ENCODE measurements at regions not wholly inside any gene's neighbourhood (a gene's known extent, or its start where the extent isn't known, plus 50 kb on each side); places are given as distances from the start of the nearest gene placed in this dataset.

- Histone ChIP-seq H3K27me3 (ENCODE audit: insufficient read depth, poor library complexity, severe bottlenecking) (no peaks in the 10 kb centered on the region), H3K27ac (replicated peaks) (no peak overlapping the region), H3K4me3 (replicated peaks; ENCODE audit: insufficient read depth, low read length) (no peak overlapping the region)
- TF ChIP-seq CTCF (IDR thresholded peaks at IDR 0.05; ENCODE audit: insufficient read depth, low read length) (no peak), POLR2AphosphoS5 (IDR thresholded peaks at IDR 0.05; ENCODE audit: low read depth) (no peak), SPI1 (IDR thresholded peaks at IDR 0.05; ENCODE audit: borderline replicate concordance, low read depth) (no peak), REST (IDR thresholded peaks at IDR 0.05; ENCODE audit: insufficient replicate concordance, low read depth) (no peak)
- no peak for DNase-seq (ENCODE audit: low read depth in 1 of 2, low spot score in 1 of 2)
Measured at GRCh38 chr5:56366986-56367385, 133.9 kb upstream of the ANKRD55 start.

- DNase-seq (ENCODE audit: low read depth in 1 of 2, low spot score in 1 of 2), result no peak
- Histone ChIP-seq H3K27ac (replicated peaks) (no peak overlapping the region), H3K27me3 (ENCODE audit: insufficient read depth, poor library complexity, severe bottlenecking) (no peaks in the 10 kb centered on the region), H3K4me3 (replicated peaks; ENCODE audit: insufficient read depth, low read length) (no peak overlapping the region)
- TF ChIP-seq SPI1 (IDR thresholded peaks at IDR 0.05; ENCODE audit: borderline replicate concordance, low read depth), result no peak
Measured at GRCh38 chr5:56361398-56361797, 128.3 kb upstream of the ANKRD55 start.

GRCh38 chr5:56360816-56361215 lies 127.7 kb upstream of the ANKRD55 start:
- Histone ChIP-seq H3K27me3 (ENCODE audit: insufficient read depth, poor library complexity, severe bottlenecking) (no peaks in the 10 kb centered on the region), H3K27ac (replicated peaks) (no peak overlapping the region), H3K4me3 (replicated peaks; ENCODE audit: insufficient read depth, low read length) (no peak overlapping the region)
- TF ChIP-seq REST (IDR thresholded peaks at IDR 0.05; ENCODE audit: insufficient replicate concordance, low read depth) (no peak), GABPA (IDR thresholded peaks at IDR 0.05; ENCODE audit: low read depth) (no peak), CTCF (IDR thresholded peaks at IDR 0.05; ENCODE audit: insufficient read depth, low read length) (no peak), SPI1 (IDR thresholded peaks at IDR 0.05; ENCODE audit: borderline replicate concordance, low read depth) (no peak), POLR2AphosphoS5 (IDR thresholded peaks at IDR 0.05; ENCODE audit: low read depth) (no peak)
- DNase-seq (ENCODE audit: low read depth in 1 of 2, low spot score in 1 of 2), result no peak

GRCh38 chr5:56359809-56360685 lies 126.9 kb upstream of the ANKRD55 start:
- Histone ChIP-seq H3K4me3 (replicated peaks; ENCODE audit: insufficient read depth, low read length) (no peak overlapping the region), H3K27ac (replicated peaks) (no peak overlapping the region), H3K27me3 (ENCODE audit: insufficient read depth, poor library complexity, severe bottlenecking) (no peaks in the 10 kb centered on the region)
- DNase-seq (ENCODE audit: low read depth in 1 of 2, low spot score in 1 of 2), result no peak
- no peak for TF ChIP-seq CTCF (IDR thresholded peaks at IDR 0.05; ENCODE audit: insufficient read depth, low read length)
- no peak for TF ChIP-seq REST (IDR thresholded peaks at IDR 0.05; ENCODE audit: insufficient replicate concordance, low read depth)
- TF ChIP-seq POLR2AphosphoS5 (IDR thresholded peaks at IDR 0.05; ENCODE audit: low read depth), result no peak
- no peak for TF ChIP-seq SPI1 (IDR thresholded peaks at IDR 0.05; ENCODE audit: borderline replicate concordance, low read depth)
- TF ChIP-seq GABPA (IDR thresholded peaks at IDR 0.05; ENCODE audit: low read depth), result no peak

Data from HL-60 (cell line).